CD4-positive, alpha-beta T cell treated with Interleukin-6 for 4 hours (primary cell): ENCODE measurements at regions not wholly inside any gene's neighbourhood (a gene's known extent, or its start where the extent isn't known, plus 50 kb on each side); places are given as distances from the start of the nearest gene placed in this dataset.

Experiments used
- DNase-seq: peaks from one replicate; pipeline ENCODE4 v3.0.0-alpha.2; 2020; ENCODE audit warnings: mixed read lengths

- DNase-seq, result no peak
Observed at GRCh38 chr13:99911965-99912566, 59.5 kb downstream of the ZIC5 start.

GRCh38 chr13:99911069-99911964 is 60.2 kb downstream of the ZIC5 start:
- no peak for DNase-seq

GRCh38 chr13:99909836-99910619 is 61.5 kb downstream of the ZIC5 start:
- DNase-seq, result no peak

- no peak for DNase-seq
Observed at GRCh38 chr13:99909097-99909835, 62.3 kb downstream of the ZIC5 start.

GRCh38 chr13:99908140-99908803 is 63.3 kb downstream of the ZIC5 start:
- DNase-seq, result no peak

GRCh38 chr13:99907627-99908026 is 63.9 kb downstream of the ZIC5 start:
- DNase-seq, result no peak

- DNase-seq, result no peak
Observed at GRCh38 chr13:99907038-99907437, 64.5 kb downstream of the ZIC5 start.

GRCh38 chr13:99905814-99906213 is 65.8 kb downstream of the ZIC5 start:
- DNase-seq, result no peak

DNA sequence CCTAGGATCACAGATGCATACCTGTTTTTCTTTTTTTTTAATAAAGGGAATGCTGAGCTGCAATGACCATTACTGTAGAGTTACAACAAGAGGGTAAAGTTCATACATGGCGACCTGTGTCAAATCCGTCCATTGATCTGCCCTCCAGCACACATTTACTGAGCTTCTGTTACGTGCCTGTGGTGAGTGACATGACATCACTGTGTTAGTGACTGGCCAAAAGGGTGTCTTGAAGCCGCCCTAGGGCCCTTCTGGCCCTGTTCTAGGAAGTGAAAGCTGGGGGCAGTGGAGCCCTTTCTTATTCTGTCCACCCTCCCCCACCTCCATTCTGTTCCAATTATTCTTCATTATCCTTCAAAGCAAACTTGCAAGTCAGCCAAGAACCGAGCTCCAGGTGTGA is 66.3 kb downstream of the ZIC5 start:
- no peak for DNase-seq

DNA sequence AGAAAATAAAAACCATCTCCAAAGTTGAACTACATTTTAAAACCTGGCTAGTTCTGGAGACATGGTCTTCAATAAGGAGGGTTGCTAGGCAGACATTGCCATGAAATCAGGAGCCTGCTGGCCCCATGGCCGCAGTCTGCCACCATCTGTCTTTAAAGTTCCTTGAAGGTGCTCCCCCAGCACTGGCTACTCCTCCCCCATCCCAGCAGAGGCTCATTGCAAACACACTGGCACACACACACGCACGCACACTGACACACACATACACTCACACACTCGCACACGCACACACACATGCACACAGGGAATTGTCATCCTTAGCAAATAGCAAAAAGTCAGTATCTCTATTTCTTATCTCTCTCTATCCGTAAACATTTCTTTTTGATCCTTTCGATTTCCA is 68.4 kb downstream of the ZIC5 start:
- no peak for DNase-seq

- no peak for DNase-seq
Observed at GRCh38 chr13:99902657-99903056, 68.9 kb downstream of the ZIC5 start.

DNA sequence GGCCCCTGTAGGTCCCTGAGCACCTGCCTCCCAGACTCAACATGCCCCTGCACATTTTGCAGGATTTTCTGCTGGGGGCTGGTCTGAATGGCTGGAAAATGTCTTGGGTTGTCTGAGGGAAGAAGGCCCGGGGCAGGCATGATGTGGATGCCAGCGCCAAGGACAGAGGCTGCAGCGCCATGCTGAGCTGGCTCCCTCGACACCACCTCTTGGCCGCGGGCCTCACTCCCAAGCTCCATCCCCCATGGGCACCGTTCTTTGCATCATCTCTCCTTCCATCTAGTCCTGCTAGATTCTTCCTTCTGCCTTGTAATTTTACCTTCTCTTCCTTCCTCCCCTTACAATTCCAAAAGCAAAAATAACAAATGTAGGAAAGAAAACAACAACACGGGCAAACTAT is 70.6 kb downstream of the ZIC5 start:
- DNase-seq, result no peak

- no peak for DNase-seq
Observed at GRCh38 chr13:99898421-99898820, 73.1 kb downstream of the ZIC5 start.

- DNase-seq, result no peak
Observed at GRCh38 chr13:99897076-99897440, 74.5 kb downstream of the ZIC5 start.

GRCh38 chr13:99896369-99897075 is 75.0 kb downstream of the ZIC5 start:
- no peak for DNase-seq

GRCh38 chr13:99895444-99896368 is 75.9 kb downstream of the ZIC5 start:
- no peak for DNase-seq

- DNase-seq, result no peak
Observed at GRCh38 chr13:99894840-99895443, 76.6 kb downstream of the ZIC5 start.

DNA sequence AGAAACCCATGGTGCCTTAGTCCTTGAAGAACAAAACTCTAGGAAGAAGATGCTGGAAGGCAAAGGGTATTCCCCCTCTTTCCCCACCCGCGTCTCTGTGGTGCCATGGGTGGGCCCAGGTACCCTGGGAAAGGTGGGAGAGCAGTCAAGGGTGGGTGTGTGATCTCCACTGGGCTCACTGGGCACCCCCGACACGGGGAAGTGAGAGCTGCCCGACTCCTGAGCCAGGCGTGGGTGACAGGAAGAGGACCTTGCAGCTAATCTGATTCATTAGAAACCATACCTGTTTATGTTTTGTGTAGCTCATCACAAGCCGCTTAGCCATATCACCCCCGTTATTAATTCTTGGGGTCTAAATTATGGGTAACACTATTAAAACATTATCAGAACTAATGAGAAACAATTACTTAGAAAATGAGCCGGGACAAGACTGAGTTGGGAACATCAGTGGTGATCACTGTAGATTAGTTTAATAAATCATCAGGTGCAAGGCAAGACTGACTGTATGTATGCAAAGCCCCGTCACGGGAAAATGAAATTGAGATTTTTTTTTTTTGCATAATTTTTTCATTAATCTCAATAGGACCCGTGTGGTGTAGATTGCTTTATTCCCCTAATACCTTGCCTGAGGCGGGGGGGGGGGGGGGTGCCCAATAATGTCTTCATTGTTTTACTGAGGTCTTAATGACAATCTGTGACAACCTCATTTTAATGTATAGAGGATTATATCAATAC is 77.3 kb downstream of the ZIC5 start:
- DNase-seq, result no peak

DNA sequence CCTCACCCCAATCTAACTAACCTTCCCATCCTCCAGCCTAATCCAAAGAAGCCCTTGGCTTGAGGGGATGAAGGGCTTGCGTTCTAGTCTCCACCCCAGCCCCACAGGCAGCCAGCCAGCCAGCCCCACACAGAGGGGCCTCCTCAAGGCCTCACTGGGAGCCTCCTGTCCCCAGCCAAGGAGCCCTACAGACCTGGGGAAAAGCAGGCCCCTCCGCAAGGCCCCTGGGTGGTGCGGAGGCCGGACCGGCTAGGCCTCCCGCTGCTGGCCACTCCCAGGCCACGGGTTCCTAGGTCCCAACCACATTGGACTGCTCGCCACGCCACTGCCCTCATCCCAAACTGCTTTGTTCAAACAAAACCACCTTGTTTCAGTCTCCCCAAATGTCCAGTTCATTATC is 78.0 kb downstream of the ZIC5 start:
- DNase-seq, result no peak
